SJCRH30 (cell line): ENCODE measurements at regions not wholly inside any gene's neighbourhood (a gene's known extent, or its start where the extent isn't known, plus 50 kb on each side); places are given as distances from the start of the nearest gene placed in this dataset.

Source experiments
- DNase-seq, 2 experiments: peaks; one replicate each; pipeline ENCODE4 v3.0.0-alpha.2; 2015 to 2020
- H3K27ac ChIP-seq: fragments of 250-450 bp; sonication (Bioruptor Pico); 2 replicates; pipeline ENCODE4 v1.5.1; 2020; ENCODE audit warnings: mild to moderate bottlenecking, moderate library complexity
- H3K27me3 ChIP-seq: fragments of 250-450 bp; sonication (Bioruptor Pico); 2 replicates; pipeline ENCODE4 v1.5.1; 2020; ENCODE audit warnings: mild to moderate bottlenecking, moderate library complexity
- H3K36me3 ChIP-seq: fragments of 250-450 bp; sonication (Bioruptor Pico); 2 replicates; pipeline ENCODE4 v1.5.1; 2020; ENCODE audit warnings: mild to moderate bottlenecking, moderate library complexity
- H3K4me1 ChIP-seq: fragments of 250-450 bp; sonication (Bioruptor Pico); 2 replicates; pipeline ENCODE4 v1.5.1; 2020; ENCODE audit warnings: mild to moderate bottlenecking, moderate library complexity
- H3K4me3 ChIP-seq: fragments of 250-450 bp; sonication (Bioruptor Pico); 2 replicates; pipeline ENCODE4 v1.5.1; 2020; ENCODE audit warnings: mild to moderate bottlenecking, moderate library complexity
- H3K9me3 ChIP-seq: fragments of 250-450 bp; sonication (Bioruptor Pico); replicated peaks from 2 replicates; pipeline ENCODE4 v1.5.1; 2020; ENCODE audit warnings: mild to moderate bottlenecking, moderate library complexity

DNA sequence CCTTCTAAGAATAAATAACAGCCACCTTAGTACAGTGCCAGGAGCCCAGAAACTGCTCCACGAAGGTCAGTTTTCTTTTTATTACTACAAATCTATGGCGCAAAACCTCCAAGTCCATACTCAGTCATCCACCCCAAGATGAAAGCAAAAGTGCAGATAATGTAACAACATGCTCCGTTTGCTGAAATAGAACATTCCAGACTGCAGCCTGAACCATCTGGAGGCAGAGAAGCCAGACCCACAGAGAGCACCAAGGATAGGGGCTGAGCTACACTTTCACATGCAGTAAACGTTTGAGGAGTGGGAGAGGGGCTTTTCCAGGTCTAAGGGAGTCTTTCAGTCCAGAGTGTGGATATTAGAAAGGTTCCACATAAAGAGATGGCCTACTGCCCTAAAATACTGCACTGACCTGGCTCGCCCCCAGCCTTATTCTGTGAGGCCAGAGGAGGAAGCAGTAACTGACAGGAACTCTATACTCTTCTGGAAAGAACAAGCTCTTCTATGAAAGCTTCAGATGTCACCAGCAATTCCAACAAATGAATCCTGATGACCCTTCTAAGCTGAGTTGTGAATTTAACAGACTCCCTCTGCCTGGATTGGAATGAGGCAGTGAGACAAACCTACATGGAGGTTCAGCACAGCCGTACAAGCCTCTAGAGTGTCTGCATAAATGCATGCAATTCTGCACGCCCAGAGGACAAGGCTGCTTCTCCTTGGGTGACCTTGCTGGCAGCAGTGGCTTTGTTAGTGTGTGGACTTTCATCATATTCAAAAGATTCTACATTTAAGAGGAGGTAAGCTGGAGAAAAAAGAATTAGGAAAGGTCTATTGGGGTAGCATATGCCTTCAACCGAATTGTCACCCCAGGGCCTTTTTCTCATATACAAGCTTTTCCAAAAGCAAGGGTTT, 153.9 kb upstream of the EGLN3 start:
- H3K27me3 ChIP-seq, result no peaks in the 10 kb centered on the region
- peaks cover 11% of the 10 kb centered on the region for H3K4me1 ChIP-seq
- H3K27ac ChIP-seq, result no peak overlapping the region
- no peak for DNase-seq
- H3K4me3 ChIP-seq, result no peak overlapping the region
- no peaks in the 10 kb centered on the region for H3K36me3 ChIP-seq
- no peaks in the 10 kb centered on the region for H3K9me3 ChIP-seq

DNA sequence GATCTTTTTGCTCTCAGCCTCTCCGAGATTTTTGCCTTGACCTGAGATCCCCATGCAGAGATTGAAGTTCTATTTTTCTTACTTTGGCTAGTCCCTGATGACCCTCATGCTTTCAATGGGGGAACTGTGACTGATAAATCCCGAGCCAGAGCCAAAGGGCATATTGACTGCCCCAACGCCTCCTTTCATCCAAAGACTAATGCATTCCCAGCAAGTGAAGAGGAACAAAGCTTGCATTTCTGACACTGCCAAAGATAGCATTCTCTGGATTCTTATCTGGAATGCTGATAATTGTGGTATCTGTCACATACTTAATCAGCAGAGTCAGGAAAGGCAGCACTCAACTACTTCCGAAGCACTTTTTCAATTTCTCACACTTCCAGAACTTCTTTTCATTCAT, 152.3 kb upstream of the EGLN3 start:
- Histone ChIP-seq H3K4me3 (no peak overlapping the region), H3K4me1 (peaks cover 21% of the 10 kb centered on the region), H3K27me3 (no peaks in the 10 kb centered on the region), H3K27ac (no peak overlapping the region), H3K9me3 (no peaks in the 10 kb centered on the region), H3K36me3 (no peaks in the 10 kb centered on the region)
- DNase-seq, result no peak

DNA sequence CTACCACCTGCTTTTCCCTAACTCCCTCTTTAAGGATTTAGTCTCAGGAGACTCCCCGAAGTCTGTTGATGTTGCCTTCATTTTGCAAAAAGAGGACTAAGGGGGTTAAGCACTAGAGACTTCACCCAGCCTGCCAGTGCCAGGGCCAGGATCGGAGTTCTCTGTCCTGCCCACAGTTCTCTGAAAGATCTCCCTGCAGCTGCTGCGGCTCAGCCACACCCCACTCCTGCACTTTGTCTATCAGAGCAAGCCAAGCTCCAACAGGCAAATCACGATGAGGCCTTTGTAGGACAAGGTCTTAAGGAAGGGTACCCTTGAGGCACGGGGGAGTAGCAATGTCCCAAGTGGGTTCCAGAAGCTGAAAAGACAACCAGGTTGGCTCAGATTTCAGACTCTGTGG, 148.8 kb upstream of the EGLN3 start:
- H3K27me3 ChIP-seq, result no peaks in the 10 kb centered on the region
- H3K36me3 ChIP-seq, result no peaks in the 10 kb centered on the region
- H3K27ac ChIP-seq, result no peak overlapping the region
- H3K4me3 ChIP-seq, result no peak overlapping the region
- H3K9me3 ChIP-seq, result no peaks in the 10 kb centered on the region
- peaks cover 17% of the 10 kb centered on the region for H3K4me1 ChIP-seq
- peak; percentile 41 to 55 for DNase-seq

DNA sequence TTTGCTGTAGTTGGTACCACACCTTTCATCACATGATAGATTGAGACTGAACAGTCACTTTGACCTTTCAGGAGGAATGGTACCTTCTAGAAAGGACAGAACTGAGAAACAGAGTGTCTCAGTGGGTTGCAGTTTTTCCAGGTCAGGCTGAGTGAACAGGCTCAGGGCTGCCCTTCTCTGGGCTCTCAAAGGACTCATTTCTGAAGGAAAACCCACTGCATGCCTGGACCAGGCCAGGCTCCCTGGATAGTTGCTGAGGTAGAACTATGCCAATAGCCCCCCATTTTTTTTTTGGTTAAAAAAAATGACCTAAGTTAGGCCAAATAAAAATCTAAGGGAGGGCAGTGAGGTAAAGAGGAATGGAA, 148.1 kb upstream of the EGLN3 start:
- Histone ChIP-seq H3K9me3 (no peaks in the 10 kb centered on the region), H3K4me1 (peaks cover 22% of the 10 kb centered on the region), H3K27ac (no peak overlapping the region), H3K27me3 (no peaks in the 10 kb centered on the region), H3K4me3 (no peak overlapping the region), H3K36me3 (no peaks in the 10 kb centered on the region)
- no peak for DNase-seq

DNA sequence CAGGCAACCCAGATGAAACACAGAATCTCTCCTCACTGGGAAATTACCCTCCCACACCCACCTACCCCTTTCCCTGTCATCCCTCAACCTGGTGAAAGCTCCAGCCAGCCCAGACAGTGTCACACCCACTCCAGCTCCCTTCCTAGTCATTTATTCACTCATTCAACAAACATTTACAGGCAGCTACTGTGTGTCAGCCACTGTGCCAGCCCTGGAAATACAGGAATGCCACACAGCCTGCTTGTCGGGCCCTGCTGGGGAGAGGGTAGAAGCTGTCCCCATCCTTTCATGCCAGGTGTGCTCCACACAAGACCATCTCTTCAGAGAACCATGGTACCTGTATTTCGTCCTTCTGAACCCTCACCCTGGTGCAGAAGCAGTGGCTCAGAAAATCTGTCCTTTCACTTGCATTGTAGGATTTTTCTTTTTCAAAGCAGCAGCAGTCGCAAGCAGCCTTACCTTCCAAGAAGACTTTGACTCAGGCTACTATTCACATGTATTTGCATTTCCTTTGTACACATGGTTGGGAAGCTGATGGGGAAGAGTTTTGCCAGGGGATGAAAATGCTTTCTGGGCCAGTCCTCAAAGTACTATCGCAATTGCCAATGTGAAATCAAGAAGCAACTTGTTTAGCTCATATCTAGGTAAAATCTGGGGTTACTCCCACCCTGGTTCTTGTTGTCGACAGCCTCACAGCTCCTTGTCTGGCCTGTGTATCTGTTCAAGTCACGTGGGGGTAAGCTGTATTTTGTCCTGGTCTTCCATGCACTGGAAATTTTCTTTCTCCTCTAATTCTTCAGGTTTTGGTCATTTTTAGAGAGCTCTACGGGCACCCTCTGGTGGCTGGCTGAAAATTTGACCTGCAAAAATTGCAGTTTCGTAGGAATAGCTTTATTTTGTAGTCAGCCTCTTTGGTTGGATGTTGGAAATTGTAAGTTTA, 147.4 kb upstream of the EGLN3 start:
- Histone ChIP-seq H3K4me3 (no peak overlapping the region), H3K36me3 (no peaks in the 10 kb centered on the region), H3K27me3 (no peaks in the 10 kb centered on the region), H3K27ac (no peak overlapping the region), H3K9me3 (no peaks in the 10 kb centered on the region), H3K4me1 (peaks cover 28% of the 10 kb centered on the region)
- peak; percentile 53 to 82 for DNase-seq

DNA sequence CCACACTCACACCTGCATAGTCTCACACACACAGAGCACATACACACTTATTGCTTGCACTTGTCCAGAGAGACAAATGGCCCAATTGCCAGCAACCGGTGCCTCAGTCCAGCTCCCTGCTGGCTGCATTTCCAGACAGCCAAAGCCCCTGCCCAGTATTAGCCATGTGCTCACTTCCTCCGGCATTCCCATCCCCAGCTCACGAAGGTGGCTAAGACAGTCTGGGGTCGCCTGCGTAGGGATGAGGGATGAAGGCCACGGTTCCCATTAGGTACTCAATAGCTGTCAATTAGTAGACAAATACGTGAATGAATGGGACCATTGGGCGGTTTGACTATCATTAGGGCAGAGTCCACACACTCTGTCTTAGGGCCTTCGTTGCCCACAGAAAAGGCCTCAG, 146.8 kb upstream of the EGLN3 start:
- no peaks in the 10 kb centered on the region for H3K36me3 ChIP-seq
- no peaks in the 10 kb centered on the region for H3K27me3 ChIP-seq
- no peak for DNase-seq
- H3K4me3 ChIP-seq, result no peak overlapping the region
- H3K9me3 ChIP-seq, result no peaks in the 10 kb centered on the region
- no peak overlapping the region for H3K27ac ChIP-seq
- H3K4me1 ChIP-seq, result peaks cover 29% of the 10 kb centered on the region

DNA sequence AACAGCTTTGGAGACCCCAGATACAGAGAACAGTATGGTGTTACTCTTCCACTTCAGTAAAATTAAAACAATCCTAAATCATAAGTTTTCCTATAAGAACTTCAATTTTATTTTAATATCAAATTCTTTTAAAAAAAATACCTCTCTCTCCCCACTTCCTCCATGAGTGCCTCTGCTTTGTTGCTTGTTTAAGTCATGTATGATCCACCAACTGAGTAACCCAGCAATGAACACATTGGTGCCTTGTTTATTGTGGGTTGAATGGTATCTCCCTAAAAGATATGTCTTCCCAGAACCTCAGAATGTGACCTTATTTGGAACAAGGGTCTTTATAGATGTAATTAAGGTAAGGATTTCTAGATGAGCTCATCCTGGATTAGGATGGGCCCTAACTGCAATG, 143.5 kb upstream of the EGLN3 start:
- H3K4me3 ChIP-seq, result no peak overlapping the region
- H3K27me3 ChIP-seq, result no peaks in the 10 kb centered on the region
- H3K9me3 ChIP-seq, result no peaks in the 10 kb centered on the region
- DNase-seq, result no peak
- H3K4me1 ChIP-seq, result peaks cover 18% of the 10 kb centered on the region
- H3K36me3 ChIP-seq, result no peaks in the 10 kb centered on the region
- H3K27ac ChIP-seq, result no peak overlapping the region

DNA sequence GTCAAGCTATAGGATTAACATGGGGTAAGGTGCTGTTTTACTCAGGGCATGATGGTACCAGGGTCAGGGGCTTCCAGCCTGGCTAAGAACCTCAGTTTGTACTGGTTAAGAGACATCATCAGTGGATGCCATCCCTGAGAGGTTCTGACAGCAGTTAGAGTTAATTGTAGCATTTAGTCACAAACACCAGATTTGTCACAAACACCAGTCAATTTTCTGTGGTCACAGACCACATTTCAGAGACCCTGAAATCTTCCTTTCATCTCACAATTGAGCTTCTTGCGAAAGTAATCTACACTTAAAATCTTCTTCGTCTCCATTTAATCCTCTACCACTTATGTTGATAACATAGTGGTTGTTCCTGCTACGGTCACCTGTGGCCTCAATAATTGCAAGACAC, 143.0 kb upstream of the EGLN3 start:
- Histone ChIP-seq H3K36me3 (no peaks in the 10 kb centered on the region), H3K4me3 (no peak overlapping the region), H3K27ac (no peak overlapping the region), H3K9me3 (no peaks in the 10 kb centered on the region), H3K27me3 (no peaks in the 10 kb centered on the region), H3K4me1 (peaks cover 17% of the 10 kb centered on the region)
- DNase-seq, result no peak

DNA sequence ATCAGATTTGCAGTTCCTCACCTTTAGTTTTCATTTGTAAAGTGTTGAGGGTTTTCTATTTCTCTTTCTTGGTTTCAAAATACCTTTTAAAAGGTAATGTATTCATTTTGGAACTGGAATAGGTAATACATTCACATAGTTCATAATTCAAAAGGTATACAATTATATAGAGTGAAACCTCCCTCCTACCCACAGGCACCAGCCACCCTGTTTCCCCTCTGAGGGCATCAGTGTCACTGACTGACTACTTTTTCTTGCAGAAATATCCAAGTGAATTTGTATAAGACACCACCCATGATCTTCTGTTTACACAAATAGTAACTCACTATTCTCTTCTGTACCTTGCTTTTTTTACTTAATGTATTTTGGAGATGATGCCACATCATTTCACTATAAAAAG, 139.6 kb upstream of the EGLN3 start:
- Histone ChIP-seq H3K36me3 (no peaks in the 10 kb centered on the region), H3K4me1 (peaks cover 16% of the 10 kb centered on the region)

DNA sequence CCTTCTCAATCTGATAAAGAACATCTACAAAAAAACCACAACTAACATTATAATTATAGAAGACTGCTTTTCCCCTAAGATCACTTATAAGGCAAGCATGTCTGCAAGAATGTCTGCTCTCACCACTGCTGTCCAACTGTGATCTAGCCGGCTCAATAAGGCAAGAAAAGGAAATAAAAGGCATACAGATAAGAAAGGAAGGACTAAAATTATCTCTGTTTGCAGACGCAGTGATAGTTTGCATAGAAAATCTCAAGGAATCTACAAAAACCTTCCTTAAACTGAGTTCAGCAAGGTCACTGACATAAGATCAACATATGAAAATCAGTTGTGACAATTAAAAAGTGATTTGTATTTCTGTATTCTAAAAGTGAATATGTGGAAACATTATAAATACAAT, 138.0 kb upstream of the EGLN3 start:
- Histone ChIP-seq H3K4me1 (peaks cover 10% of the 10 kb centered on the region), H3K9me3 (no peaks in the 10 kb centered on the region), H3K27me3 (no peaks in the 10 kb centered on the region), H3K36me3 (no peaks in the 10 kb centered on the region), H3K27ac (no peak overlapping the region), H3K4me3 (no peak overlapping the region)
- DNase-seq, result no peak

More for the DNA sequence above, 139.6 kb upstream of the EGLN3 start:
- no peak for DNase-seq
- Histone ChIP-seq H3K4me3 (no peak overlapping the region), H3K9me3 (no peaks in the 10 kb centered on the region), H3K27me3 (no peaks in the 10 kb centered on the region), H3K27ac (no peak overlapping the region)

DNA sequence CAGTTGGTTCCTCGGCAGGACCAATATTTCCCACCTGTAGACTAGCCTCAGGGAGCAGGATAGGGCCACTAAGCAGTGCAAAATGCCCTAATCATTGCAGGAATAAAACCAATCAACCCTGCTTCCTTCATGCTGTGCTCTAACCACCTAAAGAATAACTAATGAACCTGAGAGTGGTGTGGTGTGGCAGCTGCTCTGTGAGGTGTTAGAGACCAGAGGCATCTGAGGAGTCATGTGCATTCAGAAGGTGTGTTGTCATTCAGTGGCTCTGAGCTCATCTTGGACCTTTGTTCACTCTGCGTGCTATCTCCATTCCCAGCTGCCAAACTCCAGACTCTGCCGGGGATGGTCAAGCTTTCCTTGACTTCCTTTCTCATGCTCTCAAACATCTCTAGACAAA, 136.7 kb upstream of the EGLN3 start:
- Histone ChIP-seq H3K27me3 (no peaks in the 10 kb centered on the region), H3K4me3 (no peak overlapping the region), H3K36me3 (no peaks in the 10 kb centered on the region), H3K9me3 (no peaks in the 10 kb centered on the region), H3K27ac (no peak overlapping the region), H3K4me1 (peaks cover 6% of the 10 kb centered on the region)
- DNase-seq, result no peak

DNA sequence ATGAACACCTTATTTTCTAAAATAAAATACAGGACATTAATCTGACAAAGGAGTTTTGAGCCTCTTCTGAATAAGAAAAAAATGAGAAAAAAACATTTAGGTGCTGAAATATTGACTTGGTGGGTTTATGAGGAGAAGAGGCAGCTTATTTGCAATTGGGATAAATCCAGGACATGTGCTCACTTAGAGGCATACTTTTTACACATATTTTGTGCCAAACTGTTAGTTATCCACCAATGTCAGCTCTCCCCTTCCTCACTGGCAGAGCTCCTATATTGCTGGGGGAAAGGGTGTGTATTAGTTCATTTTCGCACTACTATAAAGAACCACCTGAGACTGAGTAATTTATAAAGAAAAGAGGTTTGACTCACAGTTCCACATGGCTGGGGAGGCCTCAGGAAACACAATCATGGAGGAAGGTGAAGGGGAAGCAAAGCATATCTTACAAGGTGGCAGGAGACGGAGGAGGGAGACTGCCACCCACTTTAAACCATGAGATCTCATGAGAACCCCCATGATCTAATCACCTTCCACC, 135.4 kb upstream of the EGLN3 start:
- Histone ChIP-seq H3K9me3 (no peaks in the 10 kb centered on the region), H3K27ac (no peak overlapping the region)

DNA sequence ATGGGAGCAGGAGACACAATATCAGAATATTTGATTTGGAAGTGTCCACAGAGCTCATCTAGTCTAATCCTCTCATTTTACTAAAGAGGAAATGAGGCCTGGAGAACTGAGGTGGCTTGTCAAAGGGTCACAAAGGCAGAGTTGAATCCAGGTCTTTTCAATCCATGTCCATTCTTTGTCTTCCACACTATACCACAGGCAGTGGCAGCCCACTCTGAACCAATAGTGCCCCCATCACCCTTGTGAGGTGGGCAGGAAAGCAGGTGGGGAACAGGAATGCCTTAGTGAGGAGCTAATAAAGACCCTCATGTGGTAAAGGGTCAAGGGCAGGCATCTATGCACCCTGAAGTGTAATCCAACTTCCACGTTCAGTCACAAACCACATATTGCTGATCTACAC, 134.8 kb upstream of the EGLN3 start:
- Histone ChIP-seq H3K27me3 (no peaks in the 10 kb centered on the region), H3K4me3 (no peak overlapping the region), H3K27ac (no peak overlapping the region), H3K36me3 (no peaks in the 10 kb centered on the region), H3K4me1 (peaks cover 24% of the 10 kb centered on the region), H3K9me3 (no peaks in the 10 kb centered on the region)
- no peak for DNase-seq

More for the DNA sequence above, 135.4 kb upstream of the EGLN3 start:
- no peak for DNase-seq
- no peaks in the 10 kb centered on the region for H3K36me3 ChIP-seq
- H3K4me3 ChIP-seq, result no peak overlapping the region
- H3K27me3 ChIP-seq, result no peaks in the 10 kb centered on the region
- H3K4me1 ChIP-seq, result peaks cover 19% of the 10 kb centered on the region

DNA sequence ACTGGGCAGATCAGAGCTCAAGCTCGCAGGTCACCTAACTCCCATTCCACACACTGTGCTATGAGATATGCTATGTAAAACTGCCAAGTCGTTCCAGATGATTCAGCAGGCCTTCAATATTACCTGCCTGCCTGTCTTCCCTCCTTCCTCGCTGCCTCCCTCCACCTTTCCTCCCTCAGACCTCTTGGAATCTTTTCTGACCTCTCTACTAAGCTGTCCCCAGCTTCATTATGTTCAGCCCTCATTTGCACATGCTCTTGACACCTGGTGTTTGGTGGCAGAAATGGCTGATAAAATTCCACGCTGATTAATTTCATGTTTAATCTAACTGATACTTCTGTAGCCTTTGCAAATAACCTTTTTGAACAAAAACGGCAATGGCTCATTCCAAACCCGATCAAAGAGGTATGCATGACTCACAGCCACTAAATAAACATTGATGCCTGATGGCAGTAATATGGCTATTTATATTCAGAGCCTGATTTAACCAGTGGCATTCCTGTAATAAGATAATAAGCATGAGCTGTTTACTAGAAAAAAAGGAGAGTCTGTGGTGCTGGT, 130.8 kb upstream of the EGLN3 start:
- Histone ChIP-seq H3K36me3 (no peaks in the 10 kb centered on the region), H3K4me3 (no peak overlapping the region), H3K9me3 (no peaks in the 10 kb centered on the region), H3K27ac (peak overlapping the region; percentile 47), H3K4me1 (peaks cover 24% of the 10 kb centered on the region), H3K27me3 (no peaks in the 10 kb centered on the region)
- peak in 1 of 2 experiments; percentile 53 for DNase-seq

DNA sequence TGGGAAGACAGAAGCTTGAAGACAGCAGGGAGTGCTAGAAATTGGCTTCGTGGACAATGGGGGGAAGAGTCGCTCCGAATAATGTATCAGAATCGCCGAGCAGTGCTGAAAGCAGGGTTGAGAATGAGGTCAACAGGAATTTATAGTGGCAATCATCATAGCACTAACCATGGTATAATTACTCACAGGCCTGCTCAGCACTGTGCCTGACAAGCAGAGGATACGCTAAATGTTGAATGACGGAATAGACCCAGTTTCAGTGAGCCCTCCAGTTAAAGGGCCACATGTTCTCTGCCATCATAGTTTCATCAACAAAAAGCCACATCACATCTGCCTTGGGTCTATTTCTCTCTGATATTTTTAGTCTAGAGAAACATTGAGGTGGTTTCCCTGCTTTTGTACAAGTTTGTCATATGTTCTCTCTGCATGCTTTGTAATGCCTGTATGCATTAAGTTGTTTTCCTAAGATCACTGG, 130.3 kb upstream of the EGLN3 start:
- no peak overlapping the region for H3K4me3 ChIP-seq
- no peaks in the 10 kb centered on the region for H3K27me3 ChIP-seq
- peaks cover 24% of the 10 kb centered on the region for H3K4me1 ChIP-seq
- H3K9me3 ChIP-seq, result no peaks in the 10 kb centered on the region
- H3K27ac ChIP-seq, result peak overlapping the region; percentile 47
- no peak for DNase-seq
- no peaks in the 10 kb centered on the region for H3K36me3 ChIP-seq
